ENCODE measurements at regions not wholly inside any gene's neighbourhood (a gene's known extent, or its start where the extent isn't known, plus 50 kb on each side); places are given as distances from the start of the nearest gene placed in this dataset.

GRCh38 chrX:8971116-8971515 lies 62.8 kb downstream of the FAM9B start:
- Histone ChIP-seq H3K4me3 (no peak overlapping the region), H3K27ac (no peak overlapping the region)
- no peak for DNase-seq (ENCODE audit: low spot score)
- no peak for TF ChIP-seq CTCF (IDR thresholded peaks at IDR 0.05)

GRCh38 chrX:8969378-8969777 lies 64.5 kb downstream of the FAM9B start:
- no peak overlapping the region for H3K27ac ChIP-seq
- no peak for DNase-seq (ENCODE audit: low spot score)
- no peak for TF ChIP-seq CTCF (IDR thresholded peaks at IDR 0.05)
- no peak overlapping the region for H3K4me3 ChIP-seq

GRCh38 chrX:8967461-8967860 lies 66.5 kb downstream of the FAM9B start:
- H3K27ac ChIP-seq = no peak overlapping the region

GRCh38 chrX:8960957-8961468 lies 72.9 kb downstream of the FAM9B start:
- Histone ChIP-seq H3K4me3 (no peak overlapping the region), H3K27ac (no peak overlapping the region)
- no peak for TF ChIP-seq CTCF (IDR thresholded peaks at IDR 0.05)
- DNase-seq (ENCODE audit: low spot score) = no peak

More at GRCh38 chrX:8967461-8967860, 66.5 kb downstream of the FAM9B start:
- no peak overlapping the region for H3K4me3 ChIP-seq
- TF ChIP-seq CTCF (IDR thresholded peaks at IDR 0.05) = no peak
- DNase-seq (ENCODE audit: low spot score) = no peak

GRCh38 chrX:8955511-8955910 lies 78.4 kb downstream of the FAM9B start:
- DNase-seq (ENCODE audit: low spot score) = no peak
- Histone ChIP-seq H3K27ac (no peak overlapping the region), H3K4me3 (no peak overlapping the region)
- TF ChIP-seq CTCF (IDR thresholded peaks at IDR 0.05) = no peak

- Histone ChIP-seq H3K27ac (no peak overlapping the region), H3K4me3 (no peak overlapping the region)
- no peak for DNase-seq (ENCODE audit: low spot score)
- no peak for TF ChIP-seq CTCF (IDR thresholded peaks at IDR 0.05)
Observed at GRCh38 chrX:8946563-8946962, 87.4 kb downstream of the FAM9B start.

- Histone ChIP-seq H3K27ac (no peak overlapping the region), H3K4me3 (no peak overlapping the region)
- no peak for DNase-seq (ENCODE audit: low spot score)
- no peak for TF ChIP-seq CTCF (IDR thresholded peaks at IDR 0.05)
Observed at GRCh38 chrX:8939322-8939721, 94.6 kb downstream of the FAM9B start.
